Thyroid gland (tissue), 4 donors: ENCODE measurements at regions not wholly inside any gene's neighbourhood (a gene's known extent, or its start where the extent isn't known, plus 50 kb on each side); places are given as distances from the start of the nearest gene placed in this dataset.

Experiments
- CTCF ChIP-seq, 6 experiments: fragments of 200-600 bp in 3 of 6; fragments of 450-650 bp in 3 of 6; sonication (generic) in 3 of 6; IDR thresholded peaks; one replicate each; pipeline ENCODE4 v1.5.1; 2016 to 2019; ENCODE audit warnings: antibody characterized with exemption in 6 of 6, mild to moderate bottlenecking in 2 of 6, inconsistent platforms in 1 of 6, moderate library complexity in 1 of 6
- POLR2A ChIP-seq, 2 donors: fragments of 450-650 bp; IDR thresholded peaks; one replicate each; pipeline ENCODE4 v1.6.1; 2017; ENCODE audit warnings: antibody characterized with exemption in 2 of 2, mild to moderate bottlenecking in 2 of 2, moderate library complexity in 1 of 2

DNA sequence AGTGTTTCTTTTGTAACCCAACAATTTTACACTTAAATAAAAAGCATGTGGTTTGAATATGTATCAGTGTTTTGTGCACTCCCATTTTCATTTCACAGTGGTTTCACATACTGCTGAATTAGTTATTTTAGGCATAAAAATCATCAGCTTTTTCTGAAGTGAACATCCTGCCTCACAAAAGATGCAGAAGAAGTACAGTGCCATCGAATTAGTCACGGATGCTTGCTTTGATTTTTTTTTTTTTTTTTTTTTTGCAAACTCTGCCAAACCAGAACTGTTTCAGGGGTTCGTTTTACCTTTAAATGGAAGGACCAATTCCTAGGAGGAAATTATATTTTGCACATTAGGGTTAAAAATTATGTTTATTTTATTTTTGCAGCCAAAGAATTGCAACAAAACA lies 158.6 kb downstream of the RPS12 start:
- TF ChIP-seq POLR2A (IDR thresholded peaks at IDR 0.05) (no peak), CTCF (IDR thresholded peaks at IDR 0.05) (no peak)
